ENCODE measurements at regions not wholly inside any gene's neighbourhood (a gene's known extent, or its start where the extent isn't known, plus 50 kb on each side); places are given as distances from the start of the nearest gene placed in this dataset.

- intact Hi-C loops (cut with micrococcal nuclease): no loop called here
These were observed 867.4 kb upstream of the API5 start for GRCh38 chr11:42444406-42444805.

GRCh38 chr11:42462558-42463310 is 849.1 kb upstream of the API5 start:
- H3K27ac Mint-ChIP-seq: no peak overlapping the region
- H3K4me3 Mint-ChIP-seq: no peak overlapping the region
- intact Hi-C loops (cut with micrococcal nuclease): no loop called here
- no peaks in the 10 kb centered on the region for H3K36me3 Mint-ChIP-seq (ENCODE audit: low read depth)
- CTCF ChIA-PET: no interaction called here
- H3K4me1 Mint-ChIP-seq (ENCODE audit: low read depth): no peaks in the 10 kb centered on the region
- no peak for DNase-seq
- peaks cover 6% of the 10 kb centered on the region for H3K9me3 Mint-ChIP-seq
- H3K27me3 Mint-ChIP-seq (ENCODE audit: low read depth): no peaks in the 10 kb centered on the region

More at GRCh38 chr11:42444406-42444805, 867.4 kb upstream of the API5 start:
- no peak overlapping the region for H3K4me3 Mint-ChIP-seq
- H3K27ac Mint-ChIP-seq: no peak overlapping the region
- no peaks in the 10 kb centered on the region for H3K27me3 Mint-ChIP-seq (ENCODE audit: low read depth)
- no peak for DNase-seq
- CTCF ChIA-PET: no interaction called here
- no peaks in the 10 kb centered on the region for H3K36me3 Mint-ChIP-seq (ENCODE audit: low read depth)
- H3K9me3 Mint-ChIP-seq: peaks cover 12% of the 10 kb centered on the region
- no peaks in the 10 kb centered on the region for H3K4me1 Mint-ChIP-seq (ENCODE audit: low read depth)

- CTCF ChIA-PET: no interaction called here
- H3K27me3 Mint-ChIP-seq (ENCODE audit: low read depth): no peaks in the 10 kb centered on the region
These were observed 846.2 kb upstream of the API5 start for GRCh38 chr11:42465623-42466022.

GRCh38 chr11:42473106-42473505 is 838.7 kb upstream of the API5 start:
- no peaks in the 10 kb centered on the region for H3K27me3 Mint-ChIP-seq (ENCODE audit: low read depth)
- CTCF ChIA-PET: no interaction called here
- intact Hi-C loops (cut with micrococcal nuclease): no loop called here

More at GRCh38 chr11:42465623-42466022, 846.2 kb upstream of the API5 start:
- no peaks in the 10 kb centered on the region for H3K36me3 Mint-ChIP-seq (ENCODE audit: low read depth)
- no peak for DNase-seq
- no peak overlapping the region for H3K27ac Mint-ChIP-seq
- intact Hi-C loops (cut with micrococcal nuclease): no loop called here
- no peak overlapping the region for H3K4me3 Mint-ChIP-seq
- H3K4me1 Mint-ChIP-seq (ENCODE audit: low read depth): no peaks in the 10 kb centered on the region
- H3K9me3 Mint-ChIP-seq: peaks cover 5% of the 10 kb centered on the region

GRCh38 chr11:42482822-42483221 is 829.0 kb upstream of the API5 start:
- H3K36me3 Mint-ChIP-seq (ENCODE audit: low read depth): peaks cover 3% of the 10 kb centered on the region
- CTCF ChIA-PET: no interaction called here
- H3K4me3 Mint-ChIP-seq: no peak overlapping the region
- DNase-seq: no peak
- intact Hi-C loops (cut with micrococcal nuclease): no loop called here
- no peaks in the 10 kb centered on the region for H3K27me3 Mint-ChIP-seq (ENCODE audit: low read depth)
- no peak overlapping the region for H3K27ac Mint-ChIP-seq
- peaks cover 32% of the 10 kb centered on the region for H3K9me3 Mint-ChIP-seq
- no peaks in the 10 kb centered on the region for H3K4me1 Mint-ChIP-seq (ENCODE audit: low read depth)

More at GRCh38 chr11:42473106-42473505, 838.7 kb upstream of the API5 start:
- no peak overlapping the region for H3K27ac Mint-ChIP-seq
- peaks cover 10% of the 10 kb centered on the region for H3K9me3 Mint-ChIP-seq
- no peak overlapping the region for H3K4me3 Mint-ChIP-seq
- DNase-seq: no peak
- no peaks in the 10 kb centered on the region for H3K4me1 Mint-ChIP-seq (ENCODE audit: low read depth)
- H3K36me3 Mint-ChIP-seq (ENCODE audit: low read depth): no peaks in the 10 kb centered on the region

- no peaks in the 10 kb centered on the region for H3K4me1 Mint-ChIP-seq (ENCODE audit: low read depth)
- intact Hi-C loops (cut with micrococcal nuclease): no loop called here
- no peak for DNase-seq
- H3K27ac Mint-ChIP-seq: no peak overlapping the region
- H3K36me3 Mint-ChIP-seq (ENCODE audit: low read depth): no peaks in the 10 kb centered on the region
- CTCF ChIA-PET: no interaction called here
- H3K4me3 Mint-ChIP-seq: no peak overlapping the region
- H3K27me3 Mint-ChIP-seq (ENCODE audit: low read depth): no peaks in the 10 kb centered on the region
- peaks cover 12% of the 10 kb centered on the region for H3K9me3 Mint-ChIP-seq
These were observed 821.3 kb upstream of the API5 start for GRCh38 chr11:42490506-42490905.

GRCh38 chr11:42494459-42494858 is 817.3 kb upstream of the API5 start:
- CTCF ChIA-PET: no interaction called here
- no peaks in the 10 kb centered on the region for H3K27me3 Mint-ChIP-seq (ENCODE audit: low read depth)
- no peak for DNase-seq
- H3K9me3 Mint-ChIP-seq: peaks cover 8% of the 10 kb centered on the region
- no peaks in the 10 kb centered on the region for H3K4me1 Mint-ChIP-seq (ENCODE audit: low read depth)
- intact Hi-C loops (cut with micrococcal nuclease): no loop called here
- H3K27ac Mint-ChIP-seq: no peak overlapping the region
- H3K36me3 Mint-ChIP-seq (ENCODE audit: low read depth): no peaks in the 10 kb centered on the region
- no peak overlapping the region for H3K4me3 Mint-ChIP-seq

- DNase-seq: no peak
- intact Hi-C loops (cut with micrococcal nuclease): no loop called here
- H3K4me3 Mint-ChIP-seq: no peak overlapping the region
- no peaks in the 10 kb centered on the region for H3K4me1 Mint-ChIP-seq (ENCODE audit: low read depth)
- no peaks in the 10 kb centered on the region for H3K36me3 Mint-ChIP-seq (ENCODE audit: low read depth)
- peaks cover 5% of the 10 kb centered on the region for H3K9me3 Mint-ChIP-seq
- CTCF ChIA-PET: no interaction called here
- H3K27ac Mint-ChIP-seq: no peak overlapping the region
- H3K27me3 Mint-ChIP-seq (ENCODE audit: low read depth): no peaks in the 10 kb centered on the region
These were observed 812.8 kb upstream of the API5 start for GRCh38 chr11:42498971-42499370.

GRCh38 chr11:42502151-42502550 is 809.6 kb upstream of the API5 start:
- H3K27me3 Mint-ChIP-seq (ENCODE audit: low read depth): no peaks in the 10 kb centered on the region
- H3K27ac Mint-ChIP-seq: no peak overlapping the region
- H3K4me1 Mint-ChIP-seq (ENCODE audit: low read depth): no peaks in the 10 kb centered on the region
- H3K9me3 Mint-ChIP-seq: peaks cover 3% of the 10 kb centered on the region
- H3K36me3 Mint-ChIP-seq (ENCODE audit: low read depth): no peaks in the 10 kb centered on the region
- intact Hi-C loops (cut with micrococcal nuclease): no loop called here
- H3K4me3 Mint-ChIP-seq: no peak overlapping the region
- CTCF ChIA-PET: no interaction called here
- no peak for DNase-seq

GRCh38 chr11:42521994-42522393 is 789.8 kb upstream of the API5 start:
- CTCF ChIA-PET: no interaction called here
- intact Hi-C loops (cut with micrococcal nuclease): loop anchor here (10.0 kb wide), 1 partner anchor 763 kb away; no protein-coding TSS in a partner anchor
- H3K4me3 Mint-ChIP-seq: no peak overlapping the region

GRCh38 chr11:42524534-42525227 is 787.1 kb upstream of the API5 start:
- Mint-ChIP-seq H3K4me1 (ENCODE audit: low read depth) (no peaks in the 10 kb centered on the region), H3K4me3 (no peak overlapping the region), H3K27me3 (ENCODE audit: low read depth) (no peaks in the 10 kb centered on the region), H3K36me3 (ENCODE audit: low read depth) (no peaks in the 10 kb centered on the region), H3K9me3 (peaks cover 8% of the 10 kb centered on the region), H3K27ac (no peak overlapping the region)
- DNase-seq: peak; percentile 49
- CTCF ChIA-PET: interaction anchor here (0.5 to 1.7 kb wide), 3 partner anchors 32 to 1064 kb away, joined by 3 to 8 read pairs (median 7); no protein-coding TSS in a partner anchor
- intact Hi-C loops (cut with micrococcal nuclease): loop anchor here (1.0 to 10.0 kb wide), 2 partner anchors 760 to 1063 kb away; no protein-coding TSS in a partner anchor

More at GRCh38 chr11:42521994-42522393, 789.8 kb upstream of the API5 start:
- no peaks in the 10 kb centered on the region for H3K4me1 Mint-ChIP-seq (ENCODE audit: low read depth)
- DNase-seq: no peak
- H3K36me3 Mint-ChIP-seq (ENCODE audit: low read depth): no peaks in the 10 kb centered on the region
- no peak overlapping the region for H3K27ac Mint-ChIP-seq
- H3K9me3 Mint-ChIP-seq: peaks cover 10% of the 10 kb centered on the region
- H3K27me3 Mint-ChIP-seq (ENCODE audit: low read depth): no peaks in the 10 kb centered on the region

GRCh38 chr11:42526426-42526825 is 785.4 kb upstream of the API5 start:
- Mint-ChIP-seq H3K4me1 (ENCODE audit: low read depth) (no peaks in the 10 kb centered on the region), H3K27ac (no peak overlapping the region), H3K27me3 (ENCODE audit: low read depth) (no peaks in the 10 kb centered on the region), H3K9me3 (peaks cover 2% of the 10 kb centered on the region), H3K4me3 (no peak overlapping the region), H3K36me3 (ENCODE audit: low read depth) (no peaks in the 10 kb centered on the region)
- intact Hi-C loops (cut with micrococcal nuclease): loop anchor here (10.0 kb wide), 1 partner anchor 758 kb away; no protein-coding TSS in a partner anchor
- CTCF ChIA-PET: no interaction called here
- no peak for DNase-seq

- H3K9me3 Mint-ChIP-seq: peaks cover 3% of the 10 kb centered on the region
- H3K36me3 Mint-ChIP-seq (ENCODE audit: low read depth): no peaks in the 10 kb centered on the region
- no peak overlapping the region for H3K4me3 Mint-ChIP-seq
- no peaks in the 10 kb centered on the region for H3K27me3 Mint-ChIP-seq (ENCODE audit: low read depth)
- DNase-seq: no peak
- H3K4me1 Mint-ChIP-seq (ENCODE audit: low read depth): no peaks in the 10 kb centered on the region
- CTCF ChIA-PET: no interaction called here
- H3K27ac Mint-ChIP-seq: no peak overlapping the region
- intact Hi-C loops (cut with micrococcal nuclease): loop anchor here (10.0 kb wide), 1 partner anchor 756 kb away; no protein-coding TSS in a partner anchor
These were observed 783.3 kb upstream of the API5 start for GRCh38 chr11:42528471-42528870.
